HL-60/S4 treated with retinoic acid at 250 ng/mL for 4 days and 3 days (cell line): ENCODE measurements at regions not wholly inside any gene's neighbourhood (a gene's known extent, or its start where the extent isn't known, plus 50 kb on each side); places are given as distances from the start of the nearest gene placed in this dataset.
"Not testable (repeated sequence)": the region's sequence is repeated elsewhere in the genome, so short reads cannot be mapped to it uniquely, and the experiment has no call there.

Experiments
- in situ Hi-C: fragments of 300-500 bp; cut with MboI; formaldehyde crosslinking; loops from 2 replicates; pipeline ENCODE4 v1.7.0; 2022; ENCODE audit warnings: low sequenced_read_pairs

DNA sequence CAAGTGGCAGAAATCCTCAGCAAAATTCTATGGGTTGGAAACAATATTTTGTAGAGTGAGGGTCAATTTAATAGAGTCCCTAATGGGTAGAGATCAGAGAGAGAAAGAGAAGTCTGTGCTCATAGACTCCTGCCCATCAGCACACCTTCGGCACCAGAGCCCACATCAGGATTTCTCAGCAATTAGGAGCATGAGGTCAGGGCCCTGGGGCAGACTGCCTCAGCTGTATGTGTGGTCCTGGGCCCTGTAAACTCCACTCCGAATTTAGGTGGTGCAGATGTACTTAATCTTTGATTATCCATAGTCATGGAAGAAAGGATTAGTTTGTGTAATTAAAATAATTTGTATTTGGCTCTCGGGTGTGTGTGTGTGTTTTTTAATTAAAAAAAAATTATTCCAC is 372.6 kb downstream of the AEBP2 start:
- in situ Hi-C loops = no loop called here

DNA sequence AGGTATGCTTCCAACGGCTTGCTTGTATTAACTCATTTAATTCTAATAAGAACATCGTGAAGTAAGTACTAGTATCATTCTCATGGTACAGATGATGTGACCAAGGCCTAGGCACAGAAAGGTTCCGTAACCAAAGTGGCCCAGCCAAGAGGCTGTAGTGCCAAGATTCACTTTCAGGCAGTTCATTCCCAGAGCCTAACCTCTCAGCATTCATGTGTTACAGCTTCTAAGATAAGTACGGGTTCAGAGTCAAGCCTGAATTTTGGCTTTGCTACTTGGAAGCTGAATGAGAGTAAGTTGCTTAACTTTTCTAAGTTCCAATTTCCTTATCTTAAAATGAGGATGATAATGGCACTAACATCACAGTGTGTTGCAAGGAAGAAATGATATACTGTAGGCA is 379.9 kb downstream of the AEBP2 start:
- in situ Hi-C loops = no loop called here

DNA sequence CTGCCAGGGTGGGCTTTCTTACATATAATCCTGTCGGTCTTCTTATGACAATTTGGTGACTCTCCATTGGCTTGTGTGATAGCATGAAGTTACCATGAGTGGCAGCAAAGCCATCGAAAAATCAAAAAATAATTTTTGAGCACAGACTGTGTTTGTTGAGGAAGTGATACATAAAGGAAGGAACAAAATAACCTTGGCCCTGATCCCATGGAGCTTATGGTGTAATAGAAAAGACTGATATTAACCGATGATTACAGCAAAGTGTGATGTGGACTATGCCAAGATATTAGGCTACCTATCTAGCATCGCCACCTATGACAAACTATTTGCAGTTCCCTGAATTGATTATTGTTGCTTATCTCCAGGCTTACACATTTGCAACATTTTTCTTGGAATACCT is 383.2 kb downstream of the AEBP2 start:
- in situ Hi-C loops = no loop called here

DNA sequence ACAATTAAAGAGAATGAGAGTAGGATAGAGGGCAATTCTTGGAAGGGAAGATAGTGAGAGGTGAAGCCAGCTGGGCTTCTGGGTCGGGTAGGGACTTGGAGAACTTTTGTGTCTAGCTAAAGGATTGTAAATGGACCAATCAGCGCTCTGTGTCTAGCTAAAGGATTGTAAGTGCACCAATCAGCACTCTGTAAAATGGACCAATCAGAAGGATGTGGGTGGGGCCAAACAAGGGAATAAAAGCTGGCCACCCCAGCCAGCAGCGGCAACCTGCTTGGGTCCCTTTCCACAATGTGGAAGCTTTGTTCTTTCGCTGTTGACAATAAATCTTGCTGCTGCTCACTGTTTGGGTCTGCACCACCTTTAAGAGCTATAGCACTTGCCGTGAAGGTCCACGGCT is 384.0 kb downstream of the AEBP2 start:
- in situ Hi-C loops = not testable (repeated sequence)

DNA sequence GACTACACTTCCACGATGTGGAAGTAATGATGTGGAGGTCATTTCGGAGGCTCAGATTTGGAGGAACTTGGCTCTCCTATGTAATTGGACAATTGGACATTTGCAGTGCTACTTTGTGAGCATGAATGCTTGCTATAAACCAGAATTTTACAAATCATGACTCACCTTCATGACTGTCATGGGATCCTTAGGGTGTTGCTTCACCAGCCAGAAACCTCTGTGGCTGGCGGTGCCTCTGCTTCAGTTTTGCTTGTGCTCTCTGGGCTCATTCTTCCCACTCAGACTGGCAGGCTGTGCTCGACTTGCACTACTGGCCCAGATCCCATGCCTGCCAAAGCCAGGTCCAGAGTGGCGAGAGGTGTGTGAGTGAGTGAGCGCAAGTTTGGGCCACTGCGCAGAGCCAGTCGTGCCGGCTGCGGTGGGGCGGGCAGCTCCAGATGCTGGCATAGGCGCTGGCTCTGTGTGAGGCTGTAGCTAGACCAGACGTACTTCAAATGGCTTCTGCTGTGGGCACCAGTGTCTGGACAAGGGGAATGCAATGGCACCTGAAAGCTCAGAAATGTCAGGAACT is 387.8 kb downstream of the AEBP2 start:
- in situ Hi-C loops = no loop called here

DNA sequence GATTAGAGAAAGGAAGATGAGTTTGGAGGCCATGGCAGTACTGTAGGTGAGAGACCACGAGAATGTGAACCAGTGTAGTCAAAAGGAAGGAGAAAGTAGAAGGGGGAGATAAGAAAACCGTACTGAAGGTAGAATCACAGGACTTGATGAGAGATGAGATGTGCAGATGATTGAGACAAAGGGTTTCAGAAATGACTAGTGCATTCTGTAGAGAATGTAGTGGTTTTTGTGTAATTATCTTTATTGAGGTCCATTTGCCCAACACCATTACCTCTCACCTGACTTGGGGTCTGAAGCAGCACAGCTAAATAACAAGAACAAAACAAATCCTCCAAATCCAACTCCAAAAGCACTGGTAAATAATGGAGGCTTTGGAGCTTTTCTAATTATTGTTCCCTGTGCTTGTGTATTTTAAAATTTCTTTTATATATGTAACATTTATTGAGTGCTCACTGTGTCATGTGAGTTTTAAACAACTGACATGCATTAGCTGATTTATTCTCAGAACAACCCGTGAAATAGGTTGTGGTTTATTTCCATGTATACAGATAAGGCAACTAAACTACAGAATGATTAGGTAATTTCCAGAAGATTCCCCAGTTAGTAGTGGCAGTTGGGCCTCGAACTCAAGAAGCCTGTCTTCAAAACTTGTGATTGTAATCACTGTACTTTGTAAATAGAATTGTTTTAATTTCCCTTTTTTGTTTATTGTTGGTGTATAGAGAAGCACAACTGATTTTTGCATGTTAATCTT is 390.0 kb downstream of the AEBP2 start:
- in situ Hi-C loops = no loop called here

DNA sequence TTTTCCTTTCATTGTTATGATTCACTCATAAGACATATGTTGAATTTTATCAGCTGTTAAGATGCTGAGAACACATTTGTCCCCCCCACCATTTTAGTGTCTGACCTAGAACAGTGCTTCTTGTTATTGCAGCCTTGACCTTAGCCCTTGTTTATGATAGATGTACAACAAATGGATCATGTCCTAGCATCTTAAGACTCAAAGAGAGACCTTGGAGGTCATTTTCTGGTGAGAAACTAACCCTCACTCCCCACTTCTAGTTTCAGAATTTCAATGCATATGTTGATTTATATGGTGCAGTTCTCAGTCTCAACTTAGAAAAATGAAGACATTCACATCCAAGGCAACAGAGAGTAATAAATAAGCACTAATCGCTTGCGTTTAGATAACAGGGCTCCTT is 391.2 kb downstream of the AEBP2 start:
- in situ Hi-C loops = no loop called here

DNA sequence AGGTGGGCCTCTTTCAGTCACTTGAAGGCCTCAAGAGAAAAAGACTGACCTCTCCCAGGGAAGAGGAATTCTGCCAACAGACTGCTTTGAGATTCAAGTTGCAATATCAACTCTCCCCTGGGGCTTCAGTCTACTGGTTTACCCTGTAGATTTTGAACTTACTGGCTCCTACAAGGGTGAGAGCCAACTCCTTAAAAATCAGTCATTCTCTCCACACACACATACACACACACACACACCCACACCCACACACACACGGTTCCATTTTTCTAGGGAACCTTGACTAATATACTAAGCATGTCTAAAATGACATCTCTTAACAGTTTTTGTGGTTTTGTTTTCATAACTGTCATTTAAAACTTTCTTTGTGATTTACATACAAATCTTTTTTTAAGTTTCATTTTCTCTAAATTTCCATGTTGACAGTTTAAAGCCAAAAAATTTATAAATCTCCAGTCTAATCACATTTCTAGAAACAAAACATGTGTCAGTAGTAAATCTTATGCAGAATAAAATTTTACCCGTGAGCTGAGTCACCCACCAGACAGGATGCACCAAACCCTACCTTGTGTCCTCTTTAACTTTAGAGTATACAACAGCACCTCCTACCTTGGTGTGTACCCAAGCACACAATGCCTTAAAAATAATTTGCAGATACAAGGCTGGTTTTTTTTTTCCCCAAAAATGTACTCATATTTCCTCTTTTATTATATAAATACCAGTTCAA is 394.6 kb downstream of the AEBP2 start:
- in situ Hi-C loops = no loop called here

DNA sequence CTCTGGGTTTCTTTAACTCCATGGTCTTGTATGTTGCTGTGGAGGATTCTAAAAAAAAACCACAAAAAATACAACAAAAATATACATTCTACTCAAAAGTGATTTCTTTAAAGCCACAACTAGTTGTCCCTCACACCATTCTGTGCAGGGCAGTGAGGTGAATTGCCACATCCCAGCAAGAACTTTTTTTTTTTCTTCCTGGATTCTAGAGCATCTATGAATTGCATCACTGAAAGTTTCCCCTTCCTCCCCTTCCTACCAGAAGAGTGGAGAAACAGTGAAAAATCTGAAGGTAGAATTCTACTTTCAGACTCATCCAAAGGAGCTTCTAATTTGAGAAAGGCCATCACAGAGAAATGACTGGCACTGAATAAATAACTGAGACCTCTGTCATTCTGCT is 395.3 kb downstream of the AEBP2 start:
- in situ Hi-C loops = no loop called here

DNA sequence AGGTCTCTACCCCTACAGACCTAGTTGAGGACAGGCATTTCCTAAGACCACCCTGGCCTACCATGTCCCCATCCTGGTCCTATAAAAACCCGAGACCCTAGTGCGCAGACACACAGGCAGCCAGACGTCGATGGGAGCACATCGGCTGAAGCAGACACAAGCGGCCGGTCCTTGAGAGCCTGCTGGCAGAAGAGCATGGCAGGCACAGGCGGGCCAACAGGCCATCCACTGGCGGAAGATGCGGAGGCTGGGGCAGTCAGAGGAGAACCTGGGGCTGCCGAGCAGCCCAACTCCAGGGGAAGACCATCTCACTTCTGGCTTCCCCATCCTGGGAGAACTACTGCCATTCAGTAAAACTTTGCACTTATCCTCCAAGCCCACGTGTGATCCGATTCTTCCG is 396.8 kb downstream of the AEBP2 start:
- in situ Hi-C loops = no loop called here

DNA sequence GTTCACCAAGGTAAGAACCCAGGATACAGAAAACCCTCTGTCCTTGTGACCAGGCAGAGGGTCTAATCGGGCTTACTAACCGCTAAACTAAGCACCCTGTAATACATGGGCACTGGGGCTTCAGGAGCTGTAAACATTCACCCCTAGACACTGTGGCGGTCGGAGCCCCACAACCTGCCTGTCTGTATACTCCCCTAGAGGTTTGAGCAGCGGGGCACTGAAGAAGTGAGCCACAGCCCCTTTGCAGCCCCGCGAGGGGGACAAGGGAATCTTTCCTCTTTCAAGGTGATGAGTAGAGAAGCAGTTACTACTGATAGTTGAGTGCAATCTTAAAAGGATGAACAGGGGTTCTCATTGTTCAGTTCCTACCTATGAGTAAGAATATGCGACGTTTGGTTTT is 397.2 kb downstream of the AEBP2 start:
- in situ Hi-C loops = no loop called here

DNA sequence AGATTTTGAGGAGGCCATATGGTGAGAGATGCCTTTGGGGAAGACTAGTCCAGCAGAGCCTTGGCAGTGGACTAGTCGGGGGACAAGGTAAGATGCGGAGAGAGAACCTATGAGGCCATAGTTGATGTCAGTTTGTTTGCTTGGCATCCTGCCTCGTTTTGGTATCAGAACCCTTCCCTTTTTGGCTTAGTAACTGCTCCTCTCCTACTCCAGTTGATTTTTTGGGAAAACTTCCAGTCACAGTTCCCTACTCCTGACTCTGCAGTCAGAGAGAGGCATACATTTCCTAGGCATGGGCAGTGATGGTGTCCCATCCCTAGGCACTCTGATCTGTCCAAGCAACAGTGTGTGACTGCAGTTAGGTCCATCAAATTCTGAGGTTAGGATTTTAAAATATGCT is 398.3 kb downstream of the AEBP2 start:
- in situ Hi-C loops = no loop called here

DNA sequence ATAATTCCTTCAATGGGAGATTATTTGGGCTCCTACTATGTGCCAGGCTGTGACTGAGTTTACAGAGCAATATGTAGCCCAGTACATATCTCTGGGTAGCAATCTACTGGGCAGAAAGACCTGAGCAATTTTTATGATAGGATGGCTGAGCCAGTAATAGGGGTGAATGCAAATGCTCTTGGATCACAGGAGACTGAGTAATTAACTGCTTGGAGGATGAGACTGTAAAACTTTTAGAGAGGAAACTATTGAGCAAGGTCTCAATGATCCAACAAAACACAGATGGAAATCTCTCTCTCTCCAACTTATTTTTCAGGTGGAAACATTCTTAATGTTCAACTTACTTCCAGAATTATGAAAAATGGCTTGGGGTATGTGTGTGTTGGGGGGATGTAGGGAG is 402.2 kb downstream of the AEBP2 start:
- in situ Hi-C loops = no loop called here

DNA sequence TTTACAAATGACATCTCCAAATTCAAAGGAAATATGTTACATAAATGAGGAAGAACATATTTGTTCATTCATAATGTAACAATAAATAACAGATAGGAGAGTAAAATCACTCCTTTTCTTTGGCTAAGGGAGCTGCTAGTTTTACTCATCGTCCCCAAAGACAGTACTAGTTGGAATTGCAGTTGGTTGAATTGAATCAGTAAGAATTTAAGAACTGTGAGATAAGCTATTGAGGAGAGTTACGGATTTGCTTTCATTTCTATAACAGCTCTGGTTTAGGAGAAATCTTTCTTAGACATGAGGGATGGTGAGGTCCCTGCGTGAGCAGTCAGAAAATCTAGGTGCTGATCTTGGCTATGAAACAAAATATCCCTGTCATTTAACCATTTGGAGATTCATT is 402.8 kb downstream of the AEBP2 start:
- in situ Hi-C loops = no loop called here

DNA sequence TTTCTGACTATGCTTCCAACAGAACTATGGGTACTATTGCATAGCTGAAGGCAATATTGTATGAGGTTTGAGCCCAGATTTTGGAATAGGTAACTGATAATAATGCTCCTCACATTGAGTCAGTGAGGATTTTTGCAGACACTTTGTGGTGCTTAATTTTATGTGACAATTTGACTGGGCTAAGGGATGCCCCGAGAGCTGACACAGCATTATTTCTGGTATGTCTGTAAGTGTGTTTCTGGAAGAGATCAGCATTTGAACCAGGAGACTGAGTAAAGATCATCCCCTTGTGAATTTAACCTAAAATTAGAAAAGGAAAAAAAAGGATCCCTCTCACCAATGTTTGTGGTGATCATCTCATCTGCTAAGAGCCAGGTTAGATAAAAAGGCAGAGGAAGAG is 404.9 kb downstream of the AEBP2 start:
- in situ Hi-C loops = no loop called here

DNA sequence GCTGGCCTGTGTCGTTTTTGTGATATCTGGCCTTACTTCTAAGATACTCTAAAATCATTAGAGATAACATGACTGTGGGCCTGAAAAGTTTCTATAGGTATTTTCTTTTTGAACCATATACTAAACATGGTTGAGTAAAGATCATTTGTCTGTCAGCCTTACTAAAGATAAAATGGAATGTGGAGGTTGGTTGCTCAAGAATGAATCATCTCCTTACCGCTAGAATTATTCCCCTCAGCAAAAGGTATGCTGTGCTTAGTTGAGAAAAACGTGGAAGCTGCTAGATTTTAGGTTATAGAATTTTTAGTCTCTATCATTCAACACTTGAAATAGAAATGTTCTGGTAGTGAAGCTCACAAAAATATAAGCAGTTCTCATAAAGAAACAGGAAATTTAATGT is 407.3 kb downstream of the AEBP2 start:
- in situ Hi-C loops = no loop called here

DNA sequence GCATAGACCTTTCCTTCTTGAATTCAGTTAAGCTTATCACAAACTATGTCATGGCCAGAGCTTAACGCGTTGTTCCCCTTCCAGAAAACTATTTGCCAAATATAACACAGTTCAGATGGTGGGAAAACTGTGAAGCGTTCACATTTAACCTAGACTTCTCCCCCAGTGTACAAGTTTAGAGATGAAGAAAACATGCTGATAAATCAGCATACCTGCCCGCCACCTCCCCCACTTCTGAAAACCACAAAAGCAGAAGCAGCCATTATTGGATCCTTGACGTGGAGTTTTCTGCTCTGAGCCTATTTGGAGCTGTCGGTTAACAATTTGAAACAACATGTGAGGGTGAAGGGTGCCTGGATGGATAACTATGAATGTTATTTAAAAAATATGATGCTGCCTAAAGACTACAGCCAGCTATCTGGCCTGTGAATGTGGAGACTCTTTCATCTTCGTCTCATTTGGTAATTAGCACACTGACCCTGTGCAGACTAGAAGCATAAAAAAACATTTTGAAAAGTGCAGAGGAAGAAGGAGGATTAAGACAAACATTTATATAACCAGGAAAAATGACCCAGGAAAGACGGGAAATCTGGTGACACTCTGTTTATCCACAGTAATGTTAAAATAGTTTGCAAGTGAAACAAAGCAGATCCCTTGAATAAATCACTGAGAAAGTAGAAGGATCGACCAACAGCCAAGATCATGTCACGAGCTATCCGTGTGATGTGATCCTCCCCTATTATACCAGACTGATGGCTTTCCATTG is 408.2 kb downstream of the AEBP2 start:
- in situ Hi-C loops = no loop called here

DNA sequence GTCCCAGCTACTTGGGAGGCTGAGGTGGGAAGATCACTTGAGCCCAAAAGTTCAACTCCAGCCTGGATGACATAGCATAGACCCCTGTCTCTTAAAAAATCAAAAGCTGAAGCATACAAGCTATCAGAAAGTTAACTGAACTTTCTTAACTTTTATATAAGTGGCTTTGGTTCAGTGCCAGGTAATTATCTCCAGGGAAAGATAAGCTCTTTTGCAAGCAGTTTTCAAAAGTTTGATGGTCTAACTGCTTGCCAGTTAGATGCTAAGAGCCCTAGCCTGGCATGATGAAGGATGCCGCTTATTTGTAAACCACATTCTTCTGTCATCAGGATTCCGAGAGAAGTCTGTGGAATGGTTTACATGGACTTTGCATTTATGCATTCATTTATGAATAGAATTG is 409.1 kb downstream of the AEBP2 start:
- in situ Hi-C loops = no loop called here

DNA sequence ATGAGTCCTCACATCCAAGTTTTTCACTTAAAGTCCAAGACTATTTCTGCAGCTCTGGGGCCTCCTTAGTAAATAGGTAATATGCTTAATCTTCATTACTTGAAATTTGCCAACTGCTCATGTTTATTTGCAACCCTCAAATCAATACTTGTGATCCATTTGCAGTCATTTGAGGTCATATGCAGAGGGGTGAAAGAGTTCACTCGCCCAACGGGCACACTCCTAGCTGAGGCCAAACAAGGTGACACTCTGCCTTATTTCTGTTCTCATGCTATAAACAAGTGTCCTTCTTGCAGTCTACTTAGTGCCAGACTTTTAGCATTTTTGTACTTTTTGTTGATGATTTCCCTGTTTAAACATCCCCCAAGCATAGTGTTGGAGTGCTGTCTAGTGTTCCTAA is 409.9 kb downstream of the AEBP2 start:
- in situ Hi-C loops = no loop called here

DNA sequence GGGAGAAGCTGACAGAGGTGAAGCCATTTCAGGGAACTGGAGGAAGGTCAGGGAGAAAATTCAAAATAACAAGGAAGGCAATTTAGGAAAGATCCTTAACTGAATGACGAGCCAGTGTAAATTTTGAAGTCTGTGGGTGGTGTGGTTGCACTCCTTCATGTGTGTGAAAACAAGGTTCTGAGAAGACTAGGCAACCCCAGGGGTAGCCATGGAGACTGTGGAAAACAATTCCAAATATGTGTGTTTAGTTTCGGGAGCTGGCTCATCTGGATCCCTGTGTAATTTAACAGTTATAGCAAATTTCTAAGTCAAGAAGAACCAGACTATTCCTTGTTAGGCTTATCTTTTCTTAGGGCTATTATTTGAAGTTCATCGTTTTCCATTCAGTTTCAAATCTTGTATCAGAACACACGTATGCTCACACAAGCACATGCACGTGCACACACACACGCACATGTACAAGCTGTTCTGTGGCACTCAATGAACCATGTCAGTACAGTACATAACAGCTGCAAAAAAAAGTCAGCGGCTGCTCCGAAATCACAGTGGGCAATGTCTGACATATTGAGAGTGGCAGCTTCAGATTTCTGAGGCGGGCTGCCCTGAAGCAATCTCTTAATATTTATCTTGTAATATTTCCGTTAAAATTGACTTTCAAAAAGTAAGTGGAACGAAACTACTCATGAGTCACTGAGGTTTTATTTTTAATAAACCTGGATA is 411.2 kb downstream of the AEBP2 start:
- in situ Hi-C loops = no loop called here
